ENCODE measurements at regions not wholly inside any gene's neighbourhood (a gene's known extent, or its start where the extent isn't known, plus 50 kb on each side); places are given as distances from the start of the nearest gene placed in this dataset.
"Not testable (repeated sequence)": the region's sequence is repeated elsewhere in the genome, so short reads cannot be mapped to it uniquely, and the experiment has no call there.

DNA sequence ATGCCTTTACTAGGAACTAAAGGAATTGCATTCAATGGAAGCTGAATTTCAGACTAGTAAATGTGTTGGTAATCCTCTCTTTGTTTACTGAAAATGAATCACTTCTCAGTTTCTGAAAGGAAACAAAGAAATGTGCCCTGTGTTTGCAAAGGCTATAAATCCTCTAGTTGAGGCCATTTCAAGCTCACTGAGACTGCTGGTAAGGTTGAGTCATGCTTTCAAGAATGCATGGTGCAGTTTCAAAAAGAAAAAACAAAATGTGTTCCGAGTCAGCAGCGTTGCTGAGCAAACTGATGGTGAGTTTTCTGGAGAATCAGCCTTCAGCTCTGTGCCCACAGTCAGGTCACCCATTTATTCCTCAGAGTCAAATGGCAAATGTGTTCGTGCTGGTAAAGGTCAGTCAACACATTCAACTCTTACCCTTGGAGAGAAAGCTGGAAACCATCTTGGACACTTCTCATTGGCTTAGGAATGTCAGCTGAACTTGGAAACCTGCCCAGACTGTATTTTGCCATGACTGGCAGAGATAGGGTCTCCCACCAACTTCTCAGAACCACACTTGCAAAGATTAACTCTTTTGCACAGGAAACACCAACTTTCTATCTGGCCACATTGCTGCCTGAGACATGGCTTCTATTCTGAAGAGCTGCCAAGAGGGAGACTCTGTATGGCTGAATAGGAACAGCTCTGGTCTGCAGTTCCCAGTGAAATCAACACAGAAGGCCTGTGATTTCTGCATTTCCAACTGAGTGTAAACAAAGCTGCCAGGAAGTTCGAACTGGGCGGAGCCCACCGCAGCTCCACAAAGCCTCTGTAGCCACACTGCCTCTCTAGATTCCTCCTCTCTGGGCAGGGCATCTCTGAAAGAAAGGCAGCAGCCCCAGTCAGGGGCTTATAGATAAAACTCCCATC, 484.4 kb downstream of the ATP23 start:
- no peaks in the 10 kb centered on the region for H3K36me3 ChIP-seq (replicated peaks)
- no peak overlapping the region for H3K4me3 ChIP-seq (ENCODE audit: low read depth, low read length)
- peak overlapping the region; percentile 96 for H3K27ac ChIP-seq
- in situ Hi-C loops (cut with HindIII; ENCODE audit: low pct_ligation_motif_present, low sequenced_read_pairs) = no loop called here
- no peaks in the 10 kb centered on the region for H3K27me3 ChIP-seq (replicated peaks)
- DNase-seq = peak; percentile 86
- TF ChIP-seq CTCF (IDR thresholded peaks at IDR 0.05; ENCODE audit: low read depth, low read length, missing control alignments) = no peak

DNA sequence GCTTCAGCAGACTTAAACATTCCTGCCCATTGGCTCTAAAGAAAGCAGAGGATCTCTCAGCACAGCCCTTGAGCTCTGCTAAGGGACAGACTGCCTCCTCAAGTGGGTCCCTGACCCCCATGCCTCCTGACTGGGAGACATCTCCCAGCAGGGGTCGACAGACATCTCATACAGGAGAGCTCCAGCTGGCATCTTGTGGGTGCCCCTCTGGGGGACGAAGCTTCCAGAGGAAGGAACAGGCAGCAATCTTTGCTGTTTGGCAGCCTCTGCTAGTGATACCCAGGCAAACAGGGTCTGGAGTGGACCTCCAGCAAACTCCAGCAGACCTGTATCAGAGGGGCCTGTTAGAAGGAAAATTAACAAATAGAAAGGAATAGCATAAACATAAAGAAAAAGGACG, 485.1 kb downstream of the ATP23 start:
- H3K4me3 ChIP-seq (ENCODE audit: low read depth, low read length); in situ Hi-C loops (cut with HindIII; ENCODE audit: low pct_ligation_motif_present, low sequenced_read_pairs); DNase-seq; H3K27me3 ChIP-seq (replicated peaks); H3K36me3 ChIP-seq (replicated peaks): not testable (repeated sequence)
- H3K27ac ChIP-seq = peak overlapping the region; percentile 96

DNA sequence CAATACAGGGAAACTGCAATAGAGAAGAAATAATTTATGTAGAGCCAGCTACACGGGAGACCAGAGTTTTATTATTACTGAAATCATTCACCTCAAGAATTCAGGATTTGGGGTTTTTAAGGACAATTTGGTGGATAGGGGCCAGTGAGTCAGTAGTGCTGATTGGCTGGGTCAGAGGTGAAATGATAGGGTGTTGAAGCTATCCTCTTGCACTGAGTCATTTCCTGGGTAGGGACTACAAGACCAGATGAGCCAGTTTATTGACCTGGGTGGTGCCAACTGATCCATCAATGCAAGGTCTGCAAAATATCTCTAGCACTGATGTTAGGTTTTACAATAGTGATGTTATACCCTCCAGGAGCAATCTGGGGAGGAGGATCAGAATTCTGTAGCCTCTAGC, 486.3 kb downstream of the LRIG3 start:
- TF ChIP-seq CTCF (IDR thresholded peaks at IDR 0.05; ENCODE audit: low read depth, low read length, missing control alignments) = no peak
- in situ Hi-C loops (cut with HindIII; ENCODE audit: low pct_ligation_motif_present, low sequenced_read_pairs) = no loop called here
- H3K27me3 ChIP-seq (replicated peaks) = no peaks in the 10 kb centered on the region
- no peak overlapping the region for H3K27ac ChIP-seq
- DNase-seq = no peak
- no peaks in the 10 kb centered on the region for H3K36me3 ChIP-seq (replicated peaks)
- H3K4me3 ChIP-seq (ENCODE audit: low read depth, low read length) = no peak overlapping the region

DNA sequence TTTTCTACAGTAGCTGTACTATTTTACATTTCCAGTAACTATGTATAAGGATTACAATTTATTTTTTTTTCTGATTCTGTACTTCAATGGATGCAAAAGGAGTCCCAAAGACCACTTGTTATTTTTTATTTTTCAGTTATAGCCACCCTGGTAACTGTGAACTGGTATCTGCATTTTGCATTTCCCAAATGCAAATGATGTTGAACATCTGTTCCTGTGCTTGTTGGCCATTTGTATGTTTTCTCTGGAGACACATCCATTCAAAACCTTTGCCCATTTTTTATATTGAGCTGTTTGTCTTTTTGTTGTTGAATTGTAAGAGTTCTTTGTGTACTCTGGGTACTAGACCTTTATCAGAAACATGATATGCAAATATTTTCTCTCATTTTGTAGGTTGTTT, 485.6 kb downstream of the LRIG3 start:
- H3K4me3 ChIP-seq (ENCODE audit: low read depth, low read length) = no peak overlapping the region
- TF ChIP-seq CTCF (IDR thresholded peaks at IDR 0.05; ENCODE audit: low read depth, low read length, missing control alignments) = no peak
- H3K36me3 ChIP-seq (replicated peaks) = no peaks in the 10 kb centered on the region
- H3K27ac ChIP-seq = no peak overlapping the region
- no peak for DNase-seq
- H3K27me3 ChIP-seq (replicated peaks) = no peaks in the 10 kb centered on the region
- in situ Hi-C loops (cut with HindIII; ENCODE audit: low pct_ligation_motif_present, low sequenced_read_pairs) = no loop called here

DNA sequence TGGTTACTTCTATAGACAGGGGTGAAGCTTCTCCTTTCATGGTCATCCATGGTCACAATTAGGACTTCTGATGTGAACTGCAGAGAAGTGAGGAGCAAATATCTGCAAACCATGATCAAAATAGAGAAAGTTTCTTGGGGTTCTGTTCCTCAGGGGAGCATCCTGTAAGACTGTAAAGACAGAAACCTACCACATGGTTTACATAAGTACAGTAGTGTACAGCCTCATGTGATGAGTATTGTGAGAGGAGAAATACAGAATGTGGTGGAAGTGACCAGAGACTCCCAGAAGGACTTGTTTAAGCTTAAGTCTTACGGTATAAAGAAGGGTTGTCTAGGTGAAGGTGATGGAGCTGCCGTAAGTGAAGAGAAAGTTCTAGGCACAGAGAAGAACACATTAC, 484.7 kb downstream of the LRIG3 start:
- no peak overlapping the region for H3K4me3 ChIP-seq (ENCODE audit: low read depth, low read length)
- H3K36me3 ChIP-seq (replicated peaks) = no peaks in the 10 kb centered on the region
- DNase-seq = no peak
- in situ Hi-C loops (cut with HindIII; ENCODE audit: low pct_ligation_motif_present, low sequenced_read_pairs) = no loop called here
- no peaks in the 10 kb centered on the region for H3K27me3 ChIP-seq (replicated peaks)
- no peak for TF ChIP-seq CTCF (IDR thresholded peaks at IDR 0.05; ENCODE audit: low read depth, low read length, missing control alignments)
- no peak overlapping the region for H3K27ac ChIP-seq

DNA sequence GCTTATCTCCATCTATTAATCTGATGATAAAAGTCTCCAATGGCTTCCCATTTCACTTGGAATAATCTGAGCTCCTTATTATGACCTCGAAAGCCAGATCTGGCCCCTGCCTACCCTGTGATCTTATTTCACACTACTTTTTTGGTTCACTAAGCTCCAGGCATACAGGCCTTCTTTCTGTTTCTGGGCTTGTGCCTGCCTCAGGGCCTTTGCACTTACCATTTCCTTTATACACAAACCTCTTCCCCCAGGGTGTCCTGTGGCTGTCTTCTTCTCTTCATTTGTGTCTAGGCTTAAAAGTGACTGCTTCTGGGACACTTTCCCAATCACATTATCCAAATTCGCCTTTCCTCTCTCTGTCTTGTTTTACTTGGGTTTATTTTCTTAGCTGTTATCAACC, 478.8 kb downstream of the LRIG3 start:
- H3K36me3 ChIP-seq (replicated peaks) = no peaks in the 10 kb centered on the region
- in situ Hi-C loops (cut with HindIII; ENCODE audit: low pct_ligation_motif_present, low sequenced_read_pairs) = no loop called here
- DNase-seq = no peak
- no peak for TF ChIP-seq CTCF (IDR thresholded peaks at IDR 0.05; ENCODE audit: low read depth, low read length, missing control alignments)
- H3K4me3 ChIP-seq (ENCODE audit: low read depth, low read length) = no peak overlapping the region
- H3K27ac ChIP-seq = no peak overlapping the region
- H3K27me3 ChIP-seq (replicated peaks) = no peaks in the 10 kb centered on the region
